Body of pancreas (tissue), 4 donors: ENCODE measurements at regions not wholly inside any gene's neighbourhood (a gene's known extent, or its start where the extent isn't known, plus 50 kb on each side); places are given as distances from the start of the nearest gene placed in this dataset.

ENCODE experiments used
- ATAC-seq: fragments of 150-250 bp; one replicate; pipeline ENCODE4 v1.9.1; 2016
- DNase-seq, 4 donors: peaks; one replicate each; pipeline ENCODE4 v3.0.0-alpha.2; 2019
- H3K27ac ChIP-seq, 4 donors: fragments of 200-600 bp; sonication (generic); 1 replicate in 3 of 4; 2 replicates in 1 of 4; pipeline versions ENCODE4 v1.5.1 to v1.6.1; 2016 to 2019; ENCODE audit warnings: mild to moderate bottlenecking in 1 of 4, mixed read lengths in 1 of 4, moderate library complexity in 1 of 4
- H3K27me3 ChIP-seq, 2 donors: fragments of 200-600 bp; sonication (generic); one replicate each; pipeline ENCODE4 v1.6.0; 2016; ENCODE audit warnings: mild to moderate bottlenecking in 1 of 2
- H3K36me3 ChIP-seq, 2 donors: fragments of 200-600 bp; sonication (generic); replicated peaks in 1 of 2; 2 replicates each; pipeline ENCODE4 v1.5.1; 2016; ENCODE audit warnings: low read depth in 2 of 2; ENCODE audit not compliant: insufficient read depth in 1 of 2
- H3K4me1 ChIP-seq: fragments of 200-600 bp; sonication (generic); one replicate; pipeline ENCODE4 v1.6.0; 2016
- H3K4me3 ChIP-seq, 2 donors: fragments of 200-600 bp; sonication (generic); 1 replicate in 1 of 2; 2 replicates in 1 of 2; pipeline ENCODE4 v1.5.1; 2016 to 2019
- H3K9me3 ChIP-seq, 3 donors: fragments of 200-600 bp; sonication (generic); 1 replicate in 2 of 3; 2 replicates in 1 of 3; pipeline ENCODE4 v1.5.1; 2016
- CTCF ChIP-seq, 7 experiments: fragments of 450-650 bp in 4 of 7; fragments of 200-600 bp in 3 of 7; sonication (generic) in 3 of 7; IDR thresholded peaks; one replicate each; pipeline ENCODE4 v1.5.1; 2016 to 2019; ENCODE audit warnings: antibody characterized with exemption in 7 of 7
- POLR2A ChIP-seq, 3 donors: fragments of 450-650 bp; IDR thresholded peaks; one replicate each; pipeline ENCODE4 v1.6.1; 2016; ENCODE audit warnings: antibody characterized with exemption in 3 of 3, mild to moderate bottlenecking in 2 of 3
- WGBS, 2 donors: methylation state at CpG; one replicate each; pipeline ENCODE4 v1.1.5; 2017; 5-methylcytosine and 5-hydroxymethylcytosine counted together
- intact Hi-C: fragments of 100-400 bp; cut with DNase I; formaldehyde crosslinking; loops from one replicate; pipeline ENCODE4 v1.15.1; 2023

GRCh38 chr1:29831500-29832117 lies 595.3 kb downstream of the PTPRU start:
- Histone ChIP-seq H3K36me3 (no peaks in the 10 kb centered on the region), H3K4me3 (no peak overlapping the region), H3K4me1 (no peaks in the 10 kb centered on the region), H3K27me3 (no peaks in the 10 kb centered on the region), H3K9me3 (no peaks in the 10 kb centered on the region), H3K27ac (no peak overlapping the region)
- intact Hi-C loops: no loop called here
- 53 to 61% methylated on average over 7 of the region's 7 CpGs for whole genome bisulfite sequencing, 2 donors
- DNase-seq (no peak), ATAC-seq (no peak)
- no peak for TF ChIP-seq POLR2A (IDR thresholded peaks at IDR 0.05)
- no peak for TF ChIP-seq CTCF (IDR thresholded peaks at IDR 0.05)

DNA sequence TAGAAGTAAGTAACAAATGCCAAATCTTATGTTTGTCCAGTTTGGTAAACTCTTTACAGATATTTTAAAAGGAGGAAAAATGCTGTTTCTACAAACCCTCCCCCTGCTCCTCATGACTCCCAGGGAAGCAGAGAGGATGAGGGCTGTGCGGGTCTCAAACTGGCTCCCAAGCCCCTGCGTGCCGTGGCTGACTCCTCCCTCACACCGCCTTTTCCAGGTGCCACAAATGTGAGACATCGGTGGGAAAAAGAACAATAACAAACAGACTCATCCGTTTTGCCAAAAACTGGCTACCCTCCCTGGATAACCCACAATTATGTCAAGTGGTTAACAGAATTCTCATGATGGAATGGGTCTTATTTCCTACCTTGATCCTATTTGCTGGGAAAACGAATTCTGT lies 594.6 kb downstream of the PTPRU start:
- H3K36me3 ChIP-seq: no peaks in the 10 kb centered on the region
- H3K27me3 ChIP-seq: no peaks in the 10 kb centered on the region
- TF ChIP-seq POLR2A (IDR thresholded peaks at IDR 0.05) (no peak), CTCF (IDR thresholded peaks at IDR 0.05) (no peak)
- H3K4me3 ChIP-seq: no peak overlapping the region
- 47 to 57% methylated on average over 5 to 7 of the region's 7 CpGs for WGBS, 2 donors
- ATAC-seq (no peak), DNase-seq (no peak)
- intact Hi-C loops: no loop called here
- no peaks in the 10 kb centered on the region for H3K9me3 ChIP-seq
- no peaks in the 10 kb centered on the region for H3K4me1 ChIP-seq
- H3K27ac ChIP-seq: no peak overlapping the region

GRCh38 chr1:29830383-29830782 lies 594.1 kb downstream of the PTPRU start:
- Histone ChIP-seq H3K9me3 (no peaks in the 10 kb centered on the region), H3K4me3 (no peak overlapping the region), H3K36me3 (no peaks in the 10 kb centered on the region), H3K27me3 (no peaks in the 10 kb centered on the region), H3K27ac (no peak overlapping the region), H3K4me1 (no peaks in the 10 kb centered on the region)
- ATAC-seq (no peak), DNase-seq (no peak)
- intact Hi-C loops: no loop called here
- 37 to 48% methylated on average over 4 to 8 of the region's 8 CpGs for WGBS, 2 donors
- TF ChIP-seq CTCF (IDR thresholded peaks at IDR 0.05) (no peak), POLR2A (IDR thresholded peaks at IDR 0.05) (no peak)

DNA sequence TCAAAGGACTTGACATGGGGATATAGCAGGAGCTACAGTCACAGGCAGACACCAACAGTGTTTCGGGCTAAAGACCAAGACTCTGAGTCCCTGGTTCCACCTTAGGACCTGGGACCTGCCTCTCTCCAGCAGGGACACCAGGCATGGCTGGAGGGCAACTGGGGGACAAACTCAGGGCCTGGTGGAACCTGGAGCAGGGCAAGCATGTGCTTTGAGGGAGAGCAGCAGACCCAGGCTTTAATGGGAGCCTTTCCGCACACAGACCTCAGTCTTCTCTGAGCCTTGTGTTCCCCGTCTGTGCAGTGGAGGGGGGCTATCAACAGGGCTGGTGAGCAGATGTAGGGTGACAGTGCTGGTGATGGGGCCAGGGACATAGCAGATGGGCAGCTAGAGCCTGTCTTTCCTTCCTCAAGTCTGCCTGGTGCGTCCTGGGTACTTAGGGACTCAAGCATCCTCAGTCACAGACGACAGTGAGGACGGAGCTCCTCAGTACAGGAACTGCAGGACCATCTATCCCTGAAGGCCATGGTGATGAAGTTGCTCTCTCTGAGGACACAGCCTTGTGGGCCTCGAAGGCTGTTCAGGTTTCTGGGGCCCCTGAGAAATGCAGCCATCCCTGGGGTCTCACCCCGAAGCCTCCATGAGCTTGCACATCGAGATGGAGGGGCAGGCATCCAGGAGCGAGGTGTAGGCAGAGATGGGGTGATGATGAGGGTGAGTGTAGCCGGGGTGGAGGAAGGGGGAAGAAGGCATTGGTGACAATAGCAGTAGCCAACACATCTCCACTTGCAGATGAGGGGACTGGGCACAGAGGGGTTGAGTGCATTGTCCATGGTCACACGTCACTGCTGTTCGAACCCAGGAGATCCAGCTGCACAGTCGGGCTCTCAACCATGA lies 593.4 kb downstream of the PTPRU start:
- no peaks in the 10 kb centered on the region for H3K9me3 ChIP-seq
- intact Hi-C loops: no loop called here
- H3K4me3 ChIP-seq: no peak overlapping the region
- no peaks in the 10 kb centered on the region for H3K27me3 ChIP-seq
- no peak for ATAC-seq
- 69 to 73% methylated on average over 10 to 14 of the region's 14 CpGs for WGBS, 2 donors
- H3K4me1 ChIP-seq: no peaks in the 10 kb centered on the region
- no peak for DNase-seq
- TF ChIP-seq CTCF (IDR thresholded peaks at IDR 0.05) (no peak), POLR2A (IDR thresholded peaks at IDR 0.05) (no peak)
- H3K27ac ChIP-seq: no peak overlapping the region
- H3K36me3 ChIP-seq: no peaks in the 10 kb centered on the region
